H7 (cell line): ENCODE measurements at regions not wholly inside any gene's neighbourhood (a gene's known extent, or its start where the extent isn't known, plus 50 kb on each side); places are given as distances from the start of the nearest gene placed in this dataset.

Experiments used
- DNase-seq: peaks from one replicate; pipeline ENCODE4 v3.0.0; 2012
- H3K27me3 ChIP-seq: 2 replicates; pipeline ENCODE4 v1.6.0; 2011; ENCODE audit warnings: mild to moderate bottlenecking, low read length; ENCODE audit not compliant: control insufficient read depth, insufficient read depth
- H3K36me3 ChIP-seq: replicated peaks from 2 replicates; pipeline ENCODE4 v1.5.1; 2011; ENCODE audit warnings: low read length; ENCODE audit not compliant: control insufficient read depth, insufficient read depth
- H3K4me3 ChIP-seq: 2 replicates; pipeline ENCODE4 v1.5.1; 2011; ENCODE audit warnings: low read depth, mild to moderate bottlenecking, control low read depth, low read length, moderate library complexity; ENCODE audit not compliant: insufficient read depth

DNA sequence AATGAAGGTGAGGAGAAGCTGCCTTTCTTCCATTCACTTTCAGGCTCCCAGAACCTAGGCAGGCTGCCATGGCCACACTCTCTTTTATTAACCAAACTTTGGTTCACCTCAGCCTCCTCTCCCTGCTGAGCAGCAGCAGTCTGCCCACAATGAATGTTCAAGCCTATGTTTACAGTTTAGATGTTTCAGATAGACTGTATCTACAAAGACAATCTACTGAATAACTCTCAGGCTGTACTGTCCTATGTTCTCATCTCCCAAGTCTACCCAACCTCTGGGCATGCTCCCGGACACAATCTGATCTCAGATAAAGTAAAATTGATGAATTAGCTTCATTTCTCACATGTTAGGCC is 59.2 kb upstream of the TMEM164 start:
- Histone ChIP-seq H3K27me3 (no peaks in the 10 kb centered on the region), H3K4me3 (no peak overlapping the region), H3K36me3 (no peaks in the 10 kb centered on the region)
- DNase-seq: no peak

DNA sequence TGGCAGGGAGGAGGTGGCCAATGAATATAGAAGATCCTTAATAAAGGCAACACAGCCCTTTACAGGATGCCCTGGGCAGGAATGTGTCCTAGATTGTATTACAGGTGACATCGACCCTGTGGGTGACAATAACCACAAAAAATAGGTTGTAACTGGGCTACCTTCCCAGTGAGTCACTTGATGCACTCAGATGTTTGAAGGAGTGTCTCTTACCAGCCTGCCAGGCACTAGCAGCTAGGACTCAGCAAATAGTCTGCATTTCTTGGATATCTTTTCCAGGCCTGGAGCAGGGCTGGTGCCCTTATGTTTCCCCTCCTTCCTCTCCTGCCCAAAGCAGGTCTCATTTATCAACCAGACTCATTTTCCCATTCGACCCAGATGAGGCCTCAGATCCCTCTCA is 50.9 kb upstream of the TMEM164 start:
- DNase-seq: no peak
- no peak overlapping the region for H3K4me3 ChIP-seq
- no peaks in the 10 kb centered on the region for H3K27me3 ChIP-seq

DNA sequence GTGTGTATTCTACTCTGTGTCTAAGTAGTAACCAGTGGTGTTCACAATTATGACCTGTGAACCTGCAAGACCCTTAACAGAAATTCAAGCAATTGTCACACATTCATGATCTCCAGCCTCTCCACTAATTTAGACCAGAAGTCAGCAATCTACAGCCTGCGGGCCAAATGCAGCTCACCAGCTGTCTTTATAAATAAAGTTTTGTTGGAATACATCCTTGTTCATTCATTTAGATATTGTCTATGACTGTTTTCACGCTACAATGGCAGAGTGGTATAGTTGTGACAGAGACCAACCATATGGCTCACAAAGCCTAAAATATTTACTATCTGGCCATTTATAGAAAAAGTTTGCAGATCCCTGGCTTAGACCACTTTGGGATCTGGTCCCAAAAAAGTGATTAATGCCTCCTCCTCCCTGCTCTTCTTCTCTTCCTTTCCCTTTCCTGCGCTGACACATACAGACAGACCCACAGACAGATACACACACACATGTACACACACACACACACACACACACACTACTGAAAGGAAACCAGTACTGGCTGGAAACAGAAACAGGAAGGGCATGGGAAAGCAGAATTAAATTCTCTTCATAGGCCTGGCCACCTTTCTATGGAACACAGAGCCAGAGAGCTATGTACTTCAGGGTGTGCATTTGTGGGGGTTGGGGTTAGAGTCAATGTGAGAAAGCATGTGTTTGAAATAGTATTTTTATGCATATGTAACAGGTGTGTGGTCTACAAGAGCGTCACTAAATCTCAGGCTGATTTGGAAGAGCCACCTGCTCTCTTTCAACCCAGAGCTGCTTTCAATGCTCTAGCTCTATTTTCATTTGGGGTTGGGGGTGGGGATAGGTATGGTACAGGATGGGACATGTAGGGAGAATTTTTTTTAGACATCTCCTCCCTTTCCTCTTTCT is 49.7 kb upstream of the TMEM164 start:
- DNase-seq: no peak
- no peaks in the 10 kb centered on the region for H3K27me3 ChIP-seq
- H3K4me3 ChIP-seq: no peak overlapping the region
- no peaks in the 10 kb centered on the region for H3K36me3 ChIP-seq

More for the DNA sequence above, 50.9 kb upstream of the TMEM164 start:
- no peaks in the 10 kb centered on the region for H3K36me3 ChIP-seq
